ENCODE measurements at regions not wholly inside any gene's neighbourhood (a gene's known extent, or its start where the extent isn't known, plus 50 kb on each side); places are given as distances from the start of the nearest gene placed in this dataset.

DNA sequence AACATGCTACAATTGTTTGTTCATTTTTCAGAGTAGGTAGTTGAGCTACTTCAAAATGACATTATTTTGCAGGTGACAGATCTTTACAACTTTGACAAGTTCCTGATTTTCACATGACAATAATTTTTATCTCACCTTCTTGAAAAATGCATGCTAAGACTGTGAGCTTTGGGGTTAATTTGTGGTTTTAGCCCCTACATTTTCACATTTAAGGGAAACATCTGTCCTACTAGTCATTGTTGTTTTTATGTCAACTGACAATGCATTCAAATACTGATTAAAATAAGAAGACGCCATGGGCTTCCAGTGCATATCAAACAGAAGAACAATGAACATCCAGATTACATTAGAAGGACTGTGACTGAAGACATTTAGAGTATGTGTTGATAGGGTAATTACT lies 1470.8 kb upstream of the TENM4 start:
- TF ChIP-seq RAD21 (IDR thresholded peaks at IDR 0.05; ENCODE audit: low read length), result no peak
- no peak for TF ChIP-seq POLR2A (IDR thresholded peaks at IDR 0.05; ENCODE audit: low read depth, low read length)
- TF ChIP-seq, protein P1, sequence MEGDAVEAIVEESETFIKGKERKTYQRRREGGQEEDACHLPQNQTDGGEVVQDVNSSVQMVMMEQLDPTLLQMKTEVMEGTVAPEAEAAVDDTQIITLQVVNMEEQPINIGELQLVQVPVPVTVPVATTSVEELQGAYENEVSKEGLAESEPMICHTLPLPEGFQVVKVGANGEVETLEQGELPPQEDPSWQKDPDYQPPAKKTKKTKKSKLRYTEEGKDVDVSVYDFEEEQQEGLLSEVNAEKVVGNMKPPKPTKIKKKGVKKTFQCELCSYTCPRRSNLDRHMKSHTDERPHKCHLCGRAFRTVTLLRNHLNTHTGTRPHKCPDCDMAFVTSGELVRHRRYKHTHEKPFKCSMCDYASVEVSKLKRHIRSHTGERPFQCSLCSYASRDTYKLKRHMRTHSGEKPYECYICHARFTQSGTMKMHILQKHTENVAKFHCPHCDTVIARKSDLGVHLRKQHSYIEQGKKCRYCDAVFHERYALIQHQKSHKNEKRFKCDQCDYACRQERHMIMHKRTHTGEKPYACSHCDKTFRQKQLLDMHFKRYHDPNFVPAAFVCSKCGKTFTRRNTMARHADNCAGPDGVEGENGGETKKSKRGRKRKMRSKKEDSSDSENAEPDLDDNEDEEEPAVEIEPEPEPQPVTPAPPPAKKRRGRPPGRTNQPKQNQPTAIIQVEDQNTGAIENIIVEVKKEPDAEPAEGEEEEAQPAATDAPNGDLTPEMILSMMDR (conservative IDR thresholded peaks at IDR 0.05; ENCODE audit: low read depth, low read length), result no peak
- TF ChIP-seq, protein P2, sequence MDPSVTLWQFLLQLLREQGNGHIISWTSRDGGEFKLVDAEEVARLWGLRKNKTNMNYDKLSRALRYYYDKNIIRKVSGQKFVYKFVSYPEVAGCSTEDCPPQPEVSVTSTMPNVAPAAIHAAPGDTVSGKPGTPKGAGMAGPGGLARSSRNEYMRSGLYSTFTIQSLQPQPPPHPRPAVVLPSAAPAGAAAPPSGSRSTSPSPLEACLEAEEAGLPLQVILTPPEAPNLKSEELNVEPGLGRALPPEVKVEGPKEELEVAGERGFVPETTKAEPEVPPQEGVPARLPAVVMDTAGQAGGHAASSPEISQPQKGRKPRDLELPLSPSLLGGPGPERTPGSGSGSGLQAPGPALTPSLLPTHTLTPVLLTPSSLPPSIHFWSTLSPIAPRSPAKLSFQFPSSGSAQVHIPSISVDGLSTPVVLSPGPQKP (IDR thresholded peaks at IDR 0.05; ENCODE audit: borderline replicate concordance, low read depth, low read length), result no peak
